Neuronal stem cell (in vitro differentiated cells): ENCODE measurements at regions not wholly inside any gene's neighbourhood (a gene's known extent, or its start where the extent isn't known, plus 50 kb on each side); places are given as distances from the start of the nearest gene placed in this dataset.
A peak's percentile ranks its signal among the peaks of the same experiment; 100 is the strongest.

Experiments used
- DNase-seq: peaks from one replicate; pipeline ENCODE4 v3.0.0-alpha.2; 2013; ENCODE audit warnings: low spot score
- H2AFZ ChIP-seq: one replicate; pipeline ENCODE4 v1.6.1; 2013; ENCODE audit warnings: mild to moderate bottlenecking, low read length, inconsistent platforms
- H2AK5ac ChIP-seq: 2 replicates; pipeline ENCODE4 v1.6.1; 2013; ENCODE audit warnings: low read depth, mild to moderate bottlenecking, inconsistent platforms, low read length, moderate library complexity, mixed read lengths
- H2BK120ac ChIP-seq: 2 replicates; pipeline ENCODE4 v1.6.1; 2013; ENCODE audit warnings: low read depth, mild to moderate bottlenecking, inconsistent platforms, low read length, moderate library complexity, mixed read lengths
- H2BK12ac ChIP-seq: one replicate; pipeline ENCODE4 v1.6.1; 2013; ENCODE audit warnings: low read length, inconsistent platforms
- H2BK15ac ChIP-seq: 2 replicates; pipeline ENCODE4 v1.6.1; 2013; ENCODE audit warnings: mild to moderate bottlenecking, low read length, inconsistent platforms, mixed read lengths
- H2BK5ac ChIP-seq: one replicate; pipeline ENCODE4 v1.6.1; 2013; ENCODE audit warnings: inconsistent platforms, mild to moderate bottlenecking, low read length, moderate library complexity
- H3K14ac ChIP-seq: one replicate; pipeline ENCODE4 v1.6.1; 2013; ENCODE audit warnings: low read length, inconsistent platforms
- H3K18ac ChIP-seq: 2 replicates; pipeline ENCODE4 v1.6.1; 2013; ENCODE audit warnings: low read length, inconsistent platforms
- H3K23ac ChIP-seq: 2 replicates; pipeline ENCODE4 v1.6.1; 2013; ENCODE audit warnings: low read depth, mild to moderate bottlenecking, mixed read lengths, low read length, inconsistent platforms; ENCODE audit not compliant: poor library complexity
- H3K27ac ChIP-seq: replicated peaks from 3 replicates; pipeline ENCODE4 v1.5.1; 2013; ENCODE audit warnings: low read length, inconsistent platforms
- H3K27me3 ChIP-seq, 3 experiments: 2 replicates each; pipeline ENCODE4 v1.6.1; 2013; ENCODE audit warnings: low read length in 3 of 3, mild to moderate bottlenecking in 2 of 3, inconsistent platforms in 1 of 3, low read depth in 1 of 3, mixed read lengths in 1 of 3, moderate library complexity in 1 of 3; ENCODE audit not compliant: control insufficient read depth in 3 of 3, insufficient read depth in 3 of 3
- H3K36me3 ChIP-seq, 2 donors: replicated peaks in 1 of 2; 2 replicates each; pipeline ENCODE4 v1.6.1; 2013; ENCODE audit warnings: low read length in 2 of 2; ENCODE audit not compliant: control insufficient read depth in 2 of 2, insufficient read depth in 2 of 2
- H3K4ac ChIP-seq: 2 replicates; pipeline ENCODE4 v1.6.1; 2013; ENCODE audit warnings: inconsistent platforms, mild to moderate bottlenecking, low read length, moderate library complexity
- H3K4me1 ChIP-seq, 2 donors: 1 replicate in 1 of 2; 2 replicates in 1 of 2; pipeline ENCODE4 v1.6.1; 2013; ENCODE audit warnings: low read length in 2 of 2, low read depth in 1 of 2; ENCODE audit not compliant: control insufficient read depth in 2 of 2, insufficient read depth in 1 of 2
- H3K4me2 ChIP-seq: one replicate; pipeline ENCODE4 v1.6.1; 2013; ENCODE audit warnings: mild to moderate bottlenecking, low read length, inconsistent platforms; ENCODE audit not compliant: insufficient read depth, poor library complexity, severe bottlenecking
- H3K4me3 ChIP-seq, 2 donors: 2 replicates each; pipeline ENCODE4 v1.5.1; 2013; ENCODE audit warnings: low read length in 2 of 2, mild to moderate bottlenecking in 2 of 2, inconsistent platforms in 1 of 2, moderate library complexity in 1 of 2
- H3K79me1 ChIP-seq: one replicate; pipeline ENCODE4 v1.6.1; 2013; ENCODE audit warnings: low read depth, mild to moderate bottlenecking, inconsistent platforms, low read length, moderate library complexity
- H3K9ac ChIP-seq: one replicate; pipeline ENCODE4 v1.6.1; 2013; ENCODE audit warnings: mild to moderate bottlenecking, low read depth, low read length, inconsistent platforms; ENCODE audit not compliant: poor library complexity
- H3K9me3 ChIP-seq, 2 donors: replicated peaks in 1 of 2; 2 replicates each; pipeline versions ENCODE3 to v1.6.1; 2013; ENCODE audit warnings: low read length in 2 of 2, mild to moderate bottlenecking in 2 of 2, inconsistent platforms in 1 of 2, low read depth in 1 of 2, mixed read lengths in 1 of 2, moderate library complexity in 1 of 2; ENCODE audit not compliant: control insufficient read depth in 2 of 2, insufficient read depth in 1 of 2
- H4K8ac ChIP-seq: one replicate; pipeline ENCODE4 v1.6.1; 2013; ENCODE audit warnings: low read depth, mild to moderate bottlenecking, inconsistent platforms, low read length, moderate library complexity
- H4K91ac ChIP-seq: one replicate; pipeline ENCODE4 v1.6.1; 2013; ENCODE audit warnings: low read length, low read depth, mild to moderate bottlenecking, inconsistent platforms; ENCODE audit not compliant: poor library complexity
- WGBS, 2 donors: extraction: QIAGEN DNeasy Blood & Tissue Kit; methylation state at CpG; one replicate each; pipeline ENCODE4 v1.1.7; 2013; ENCODE audit warnings: missing lambda C conversion rate in 2 of 2, mixed read lengths in 1 of 2; ENCODE audit not compliant: insufficient read length in 2 of 2, insufficient replicate concordance in 1 of 2; ENCODE audit errors: extremely low coverage in 2 of 2; 5-methylcytosine and 5-hydroxymethylcytosine counted together

DNA sequence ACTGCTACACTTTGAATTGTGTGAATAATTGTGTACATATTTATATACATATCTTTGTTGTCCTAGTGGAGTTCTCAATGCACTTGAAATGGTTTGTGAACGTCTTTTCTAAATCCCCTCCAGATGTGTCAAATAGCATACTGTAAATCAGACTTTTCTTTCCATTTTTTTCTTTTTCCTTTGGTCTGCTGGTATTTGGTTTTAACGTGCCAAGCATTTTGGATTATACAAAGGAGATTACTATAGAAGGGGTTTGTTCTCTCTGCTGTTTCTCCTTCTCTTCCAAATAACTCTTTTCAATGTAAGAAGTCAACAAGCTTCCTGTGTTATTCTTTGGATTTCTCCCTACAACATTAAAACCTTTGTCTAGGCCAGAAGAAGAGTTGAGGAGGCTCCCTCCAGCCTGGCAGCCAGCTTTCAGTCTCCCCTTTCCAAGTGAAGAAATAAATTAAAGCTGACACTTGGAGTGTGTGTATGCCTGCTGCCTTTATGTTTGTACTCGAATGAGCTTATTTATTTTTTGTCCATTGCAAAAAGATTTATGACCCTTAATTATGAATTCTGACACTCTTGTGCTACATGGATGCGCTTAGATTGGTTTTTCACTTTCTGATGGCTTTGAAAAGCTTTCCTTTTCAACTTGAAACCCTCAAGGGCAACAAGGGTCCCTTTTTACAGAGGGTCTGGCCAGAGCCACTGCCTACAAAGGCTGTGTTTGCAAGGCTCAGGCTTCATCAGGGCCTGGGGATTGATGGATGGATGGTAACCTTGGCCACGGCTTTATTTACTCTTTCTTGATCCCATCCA, 107.8 kb downstream of the RAB18 start:
- H2BK120ac ChIP-seq = no peak overlapping the region
- no peak overlapping the region for H2AK5ac ChIP-seq
- no peaks in the 10 kb centered on the region for H3K36me3 ChIP-seq
- H3K4me3 ChIP-seq = no peak overlapping the region
- no peak overlapping the region for H3K9ac ChIP-seq
- no peaks in the 10 kb centered on the region for H3K9me3 ChIP-seq
- no peak overlapping the region for H4K91ac ChIP-seq
- H3K14ac ChIP-seq = no peak overlapping the region
- no peak overlapping the region for H3K4me2 ChIP-seq
- no peak overlapping the region for H3K4ac ChIP-seq
- no peak overlapping the region for H2BK12ac ChIP-seq
- H2BK15ac ChIP-seq = no peak overlapping the region
- no peak overlapping the region for H2BK5ac ChIP-seq
- peaks cover 1 to 7% of the 10 kb centered on the region in 2 donors for H3K4me1 ChIP-seq
- H3K27me3 ChIP-seq = no peaks in the 10 kb centered on the region
- H3K23ac ChIP-seq = no peak overlapping the region
- no peak overlapping the region for H3K27ac ChIP-seq
- DNase-seq = no peak
- peak overlapping the region; percentile 57 for H2AFZ ChIP-seq
- no peak overlapping the region for H4K8ac ChIP-seq
- H3K18ac ChIP-seq = no peak overlapping the region
- no peaks in the 10 kb centered on the region for H3K79me1 ChIP-seq
- WGBS, 2 donors = no CpG with 5 or more reads among the region's 5 CpGs

DNA sequence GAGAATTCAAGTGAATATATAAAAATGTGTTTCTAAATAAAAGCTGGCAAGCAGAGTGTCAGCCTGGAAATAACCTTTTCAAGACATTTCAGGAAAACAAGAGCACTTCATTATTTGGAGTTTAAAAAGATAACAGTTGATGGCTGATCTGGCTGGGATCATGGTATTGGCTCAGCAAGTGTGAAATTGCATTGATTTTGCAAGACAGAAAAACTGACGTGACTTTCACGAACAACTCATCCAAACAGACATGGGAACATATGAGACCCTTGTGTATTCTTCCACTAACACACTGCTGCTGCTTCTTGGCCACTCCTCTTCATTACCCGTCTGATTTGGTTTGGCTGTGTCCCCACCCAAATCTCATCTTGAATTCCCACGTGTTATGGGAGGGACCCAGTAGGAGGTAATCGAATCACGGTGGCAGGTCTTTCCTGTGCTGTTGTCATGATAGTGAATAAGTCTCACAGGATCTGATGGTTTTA, 108.5 kb downstream of the RAB18 start:
- H2AK5ac ChIP-seq = no peak overlapping the region
- no peaks in the 10 kb centered on the region for H3K36me3 ChIP-seq
- H3K9me3 ChIP-seq = no peaks in the 10 kb centered on the region
- no peaks in the 10 kb centered on the region for H3K27me3 ChIP-seq
- no peaks in the 10 kb centered on the region for H3K79me1 ChIP-seq
- no peak overlapping the region for H4K8ac ChIP-seq
- no peak overlapping the region for H4K91ac ChIP-seq
- no peak overlapping the region for H3K23ac ChIP-seq
- no CpG with 5 or more reads among the region's 6 CpGs for WGBS, 2 donors
- no peak overlapping the region for H3K9ac ChIP-seq
- no peak overlapping the region for H3K14ac ChIP-seq
- H3K4me2 ChIP-seq = no peak overlapping the region
- no peak overlapping the region for H3K27ac ChIP-seq
- no peak overlapping the region for H3K4me3 ChIP-seq
- no peak overlapping the region for H2BK5ac ChIP-seq
- H2BK120ac ChIP-seq = no peak overlapping the region
- no peak overlapping the region for H2BK12ac ChIP-seq
- no peak overlapping the region for H3K18ac ChIP-seq
- H2AFZ ChIP-seq = peak overlapping the region; percentile 57
- peaks cover 1 to 7% of the 10 kb centered on the region in 2 donors for H3K4me1 ChIP-seq
- no peak overlapping the region for H2BK15ac ChIP-seq
- no peak overlapping the region for H3K4ac ChIP-seq
- no peak for DNase-seq

- no peak overlapping the region for H3K23ac ChIP-seq
- peak overlapping the region; percentile 67 for H2AFZ ChIP-seq
- H3K27ac ChIP-seq = no peak overlapping the region
- no peak overlapping the region for H2BK5ac ChIP-seq
- H3K18ac ChIP-seq = no peak overlapping the region
- no peak for DNase-seq
- H3K9ac ChIP-seq = no peak overlapping the region
- WGBS, 2 donors = no CpG with 5 or more reads among the region's 6 CpGs
- H3K36me3 ChIP-seq = no peaks in the 10 kb centered on the region
- no peak overlapping the region for H2AK5ac ChIP-seq
- no peak overlapping the region for H4K91ac ChIP-seq
- H3K4me1 ChIP-seq = peaks cover 1 to 7% of the 10 kb centered on the region in 2 donors
- no peak overlapping the region for H4K8ac ChIP-seq
- no peaks in the 10 kb centered on the region for H3K27me3 ChIP-seq
- H3K9me3 ChIP-seq = no peaks in the 10 kb centered on the region
- no peak overlapping the region for H3K4ac ChIP-seq
- no peak overlapping the region for H3K4me3 ChIP-seq
- no peak overlapping the region for H2BK120ac ChIP-seq
- H3K14ac ChIP-seq = no peak overlapping the region
- H3K4me2 ChIP-seq = no peak overlapping the region
- no peaks in the 10 kb centered on the region for H3K79me1 ChIP-seq
- no peak overlapping the region for H2BK12ac ChIP-seq
- H2BK15ac ChIP-seq = no peak overlapping the region
Observed at GRCh38 chr10:27614776-27615175, 110.7 kb downstream of the RAB18 start.

- Histone ChIP-seq H2AFZ (no peak overlapping the region), H3K9me3 (no peaks in the 10 kb centered on the region), H3K27me3 (no peaks in the 10 kb centered on the region), H2BK15ac (no peak overlapping the region), H2BK5ac (no peak overlapping the region), H4K91ac (no peak overlapping the region), H4K8ac (no peak overlapping the region), H3K36me3 (no peaks in the 10 kb centered on the region), H3K79me1 (no peaks in the 10 kb centered on the region), H3K4me2 (no peak overlapping the region), H3K14ac (no peak overlapping the region), H3K4ac (no peak overlapping the region), H3K27ac (no peak overlapping the region), H2BK120ac (no peak overlapping the region), H3K18ac (no peak overlapping the region), H3K9ac (no peak overlapping the region), H3K4me3 (no peak overlapping the region), H3K4me1 (peaks cover 1 to 3% of the 10 kb centered on the region in 2 donors), H2BK12ac (no peak overlapping the region), H3K23ac (no peak overlapping the region), H2AK5ac (no peak overlapping the region)
- DNase-seq = no peak
- no CpG with 5 or more reads among the region's 6 CpGs for WGBS, 2 donors
Observed at GRCh38 chr10:27618036-27618615, 114.0 kb downstream of the RAB18 start.
